ENCODE measurements at regions not wholly inside any gene's neighbourhood (a gene's known extent, or its start where the extent isn't known, plus 50 kb on each side); places are given as distances from the start of the nearest gene placed in this dataset.
A peak's percentile ranks its signal among the peaks of the same experiment; 100 is the strongest.

DNA sequence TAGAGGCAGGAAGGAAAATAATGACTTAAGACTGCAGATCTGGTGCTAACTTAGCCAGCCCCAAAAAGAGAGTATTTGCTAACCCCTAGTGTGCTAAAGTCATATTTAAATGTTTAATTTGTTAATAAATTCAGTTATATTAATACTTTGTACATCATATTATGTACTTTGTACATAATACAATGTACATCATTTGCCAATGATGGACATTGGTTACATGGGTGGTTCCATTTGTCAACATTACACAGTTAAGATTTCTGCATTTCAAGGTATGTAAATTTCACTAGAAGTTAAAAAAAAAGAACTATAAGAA, 63.9 kb upstream of the PIM1 start:
- DNase-seq = no peak

- DNase-seq = no peak
These were observed 63.4 kb upstream of the PIM1 start for GRCh38 chr6:37106554-37106953.

- DNase-seq = no peak
These were observed 62.9 kb upstream of the PIM1 start for GRCh38 chr6:37106982-37107491.

DNA sequence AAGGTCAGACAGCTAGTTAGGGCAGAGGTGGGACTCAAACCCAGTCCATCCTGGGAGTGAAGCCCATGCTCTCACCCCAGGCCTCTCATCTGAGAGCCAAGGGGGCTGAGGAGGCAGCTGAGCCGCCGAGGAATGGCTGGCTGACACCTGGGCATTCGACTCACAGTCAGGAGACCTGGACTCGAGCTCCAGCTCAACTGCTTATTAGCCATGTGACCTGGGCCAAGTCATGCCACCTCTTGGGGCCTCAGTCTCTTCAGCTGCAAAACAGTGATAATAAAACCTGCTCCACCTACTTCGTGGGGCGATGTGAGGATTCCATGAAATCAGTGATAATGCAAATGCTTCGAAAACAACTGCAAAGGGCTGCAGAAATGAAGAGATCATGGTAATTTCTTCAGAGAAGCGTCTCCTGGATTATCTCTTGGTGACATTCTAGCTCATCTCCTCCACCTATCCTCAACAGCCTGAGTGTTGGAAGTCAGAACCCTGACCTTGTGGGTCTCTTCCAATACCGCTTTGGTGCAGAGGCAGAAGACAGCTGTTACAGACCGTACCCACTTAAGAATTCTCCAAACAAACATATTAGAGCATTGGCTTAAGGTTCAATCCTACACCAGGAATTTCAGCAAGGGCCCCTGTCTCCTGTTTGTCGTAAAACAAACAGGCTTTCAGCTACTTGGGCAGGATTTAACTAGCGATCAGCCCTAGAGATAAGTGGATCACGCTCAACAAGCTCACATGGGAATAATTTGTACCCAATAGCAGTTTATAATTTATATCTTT, 60.0 kb upstream of the PIM1 start:
- DNase-seq = no peak

DNA sequence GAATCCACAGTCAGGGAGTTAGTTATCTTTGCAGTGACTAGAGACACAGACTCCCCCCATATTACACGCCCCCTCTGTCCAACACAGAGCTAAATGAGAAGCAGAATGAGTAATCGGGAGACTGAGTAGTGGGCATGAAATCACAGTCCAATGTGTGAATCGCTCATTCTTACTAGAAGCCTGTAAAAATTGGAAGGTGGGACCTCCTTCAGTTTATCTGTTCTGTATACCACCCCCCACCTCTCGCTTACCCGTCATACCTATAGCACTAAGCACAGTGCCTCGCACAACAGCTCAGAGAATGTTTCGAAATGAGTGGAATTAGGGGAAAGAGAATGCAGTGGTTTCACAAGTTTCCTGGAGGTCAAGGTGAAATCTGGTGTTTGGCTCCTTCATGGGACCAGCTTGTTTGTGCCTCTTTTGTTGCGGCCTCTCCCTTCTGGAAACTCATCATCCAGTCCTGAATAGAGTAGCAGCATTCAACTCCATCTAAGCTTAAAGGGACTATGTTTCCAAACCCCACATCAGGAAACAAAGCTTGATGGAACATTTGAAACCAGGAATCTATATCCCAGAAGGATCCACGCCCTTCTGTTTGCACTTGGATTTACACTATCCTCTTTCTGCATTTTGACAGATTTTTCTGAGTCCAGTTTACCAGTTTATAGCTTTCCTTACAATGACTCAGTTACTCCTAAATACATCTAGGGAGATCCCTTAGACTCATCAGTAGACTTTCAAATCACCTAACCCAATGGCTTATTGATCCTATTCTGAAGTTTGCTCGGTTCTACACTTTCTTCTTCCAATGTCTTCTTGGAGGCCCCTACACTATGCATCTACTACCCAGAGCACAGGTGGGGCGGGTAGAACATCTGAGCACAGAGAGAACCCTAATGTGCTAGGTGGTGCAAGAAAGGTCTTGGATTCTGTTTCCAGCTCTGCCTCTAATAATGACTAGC, 59.2 kb upstream of the PIM1 start:
- peak in 1 of 2 donors; percentile 10 for DNase-seq

DNA sequence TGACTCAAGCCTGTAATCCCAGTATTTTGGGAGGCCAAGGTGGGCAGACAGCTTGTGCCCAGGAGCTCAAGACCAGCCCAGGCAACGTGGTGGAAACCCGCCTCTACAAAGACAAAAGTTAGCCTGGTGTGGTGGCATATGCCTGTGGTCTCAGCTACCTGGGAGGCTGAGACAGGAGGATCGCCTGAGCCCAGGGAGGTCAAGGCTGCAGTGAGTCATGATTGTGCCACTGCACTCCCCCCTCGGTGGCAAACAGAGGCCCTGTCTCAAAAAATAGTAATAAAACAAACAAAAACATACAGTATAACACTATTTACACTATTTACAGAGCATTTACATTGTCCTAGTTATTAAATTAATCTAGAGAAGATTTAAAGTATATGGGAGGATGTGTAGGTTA, 56.0 kb upstream of the PIM1 start:
- DNase-seq = no peak

DNA sequence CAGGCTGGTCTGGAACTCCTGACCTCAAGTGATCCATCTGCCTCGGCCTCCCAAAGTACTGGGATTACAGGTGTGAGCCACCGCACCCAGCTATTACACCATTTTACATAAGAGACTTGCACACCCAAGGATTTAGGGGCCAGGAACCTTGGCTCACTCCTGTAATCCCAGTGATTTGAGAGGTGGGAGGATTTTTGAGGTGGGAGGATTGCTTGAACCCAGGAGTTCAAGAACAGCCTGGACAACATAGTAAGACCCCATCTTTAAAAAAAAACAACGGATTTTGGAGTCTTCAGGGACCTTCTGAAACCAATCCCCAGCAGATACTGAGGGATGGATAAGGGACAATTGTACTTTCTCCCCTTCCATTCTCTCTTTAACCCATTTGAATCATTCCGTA, 55.3 kb upstream of the PIM1 start:
- no peak for DNase-seq

DNA sequence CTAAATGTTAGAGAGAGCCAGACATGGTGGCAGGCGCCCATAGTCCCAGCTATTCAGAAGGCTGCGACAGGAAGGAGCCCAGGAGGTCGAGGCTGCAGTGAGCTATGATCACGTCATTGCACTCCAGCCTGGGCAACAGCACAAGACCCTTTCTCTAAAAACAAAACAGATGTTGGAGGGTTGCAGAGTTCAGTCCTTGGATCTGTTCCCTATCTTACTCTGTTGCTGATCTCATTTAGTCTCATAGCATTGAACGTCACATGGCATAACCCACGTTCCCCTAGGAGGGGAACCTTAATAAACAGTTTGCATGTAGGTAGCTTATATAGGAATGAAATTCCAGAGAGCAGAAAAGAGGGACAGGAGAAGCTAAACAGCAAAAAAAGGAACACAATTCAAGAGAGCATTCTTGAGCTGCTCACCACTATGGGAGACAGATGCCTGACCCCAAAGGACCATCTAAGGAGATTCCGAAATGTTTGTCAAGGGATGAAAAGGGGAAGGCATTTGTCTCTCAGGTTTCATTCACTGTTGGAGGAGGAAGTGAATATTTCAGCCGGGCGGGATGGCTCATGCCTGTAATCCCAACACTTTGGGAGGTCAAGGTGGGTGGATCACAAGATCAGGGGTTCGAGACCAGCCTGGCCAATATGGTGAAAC, 54.6 kb upstream of the PIM1 start:
- DNase-seq = no peak

GRCh38 chr6:37116326-37116725, 53.6 kb upstream of the PIM1 start:
- no peak for DNase-seq

- DNase-seq = no peak
These were observed 50.5 kb upstream of the PIM1 start for GRCh38 chr6:37119387-37119886.

All from stimulated activated CD4-positive, alpha-beta T cell treated with anti-CD3 and anti-CD28 coated beads, Interleukin-2, amount 100 ng/mL, for 24 hours (primary cell).